A673 (cell line): ENCODE measurements at regions not wholly inside any gene's neighbourhood (a gene's known extent, or its start where the extent isn't known, plus 50 kb on each side); places are given as distances from the start of the nearest gene placed in this dataset.

Source experiments
- BruUV-seq: library from RNA; stranded (reverse); fragments of 400-500 nt; replicated peaks from 2 replicates; lab custom pipeline; 2021; lab: Mats Ljungman, UMichigan
- CTCF ChIA-PET: fragments of 300-600 bp; sonication (Branson Sonifier 250); formaldehyde crosslinking; loops from one replicate; lab custom pipeline; 2022; ENCODE audit warnings: antibody characterized with exemption; lab: Charles Lee
- POLR2A ChIA-PET: fragments of 300-600 bp; sonication (Branson Sonifier 250); formaldehyde crosslinking; loops from one replicate; lab custom pipeline; 2022; ENCODE audit warnings: antibody characterized with exemption; ENCODE audit not compliant: low non-redundant PET; lab: Charles Lee
- DNase-seq: peaks from one replicate; pipeline ENCODE4 v3.0.0-alpha.2; 2015; ENCODE audit warnings: low spot score
- H3K27ac ChIP-seq: fragments of 200-600 bp; sonication (generic); 2 replicates; pipeline ENCODE4 v1.5.1; 2016; ENCODE audit warnings: mixed run types, low read depth, mild to moderate bottlenecking, mixed read lengths, antibody characterized with exemption, low read length; ENCODE audit not compliant: poor library complexity, severe bottlenecking
- H3K27me3 ChIP-seq: fragments of 200-600 bp; sonication (generic); replicated peaks from 2 replicates; pipeline ENCODE4 v1.6.1; 2017; ENCODE audit warnings: mixed run types, low read depth, mild to moderate bottlenecking, mixed read lengths, antibody characterized with exemption, low read length; ENCODE audit not compliant: insufficient read depth, poor library complexity
- H3K36me3 ChIP-seq: fragments of 200-600 bp; sonication (generic); 2 replicates; pipeline ENCODE4 v1.6.1; 2016; ENCODE audit warnings: mixed run types, mild to moderate bottlenecking, mixed read lengths, antibody characterized with exemption, low read length; ENCODE audit not compliant: insufficient read depth, poor library complexity, severe bottlenecking
- H3K4me1 ChIP-seq: fragments of 200-600 bp; sonication (generic); 2 replicates; pipeline ENCODE4 v1.6.1; 2017; ENCODE audit warnings: mixed run types, mild to moderate bottlenecking, mixed read lengths, antibody characterized with exemption, low read length; ENCODE audit not compliant: insufficient read depth, poor library complexity, severe bottlenecking
- H3K4me3 ChIP-seq: fragments of 200-600 bp; sonication (generic); 2 replicates; pipeline ENCODE4 v1.5.1; 2016; ENCODE audit warnings: low read depth, mixed run types, mild to moderate bottlenecking, mixed read lengths, low read length; ENCODE audit not compliant: poor library complexity, severe bottlenecking
- H3K9me3 ChIP-seq: fragments of 200-600 bp; sonication (generic); 2 replicates; pipeline ENCODE4 v1.6.1; 2016; ENCODE audit warnings: mixed run types, low read depth, mild to moderate bottlenecking, mixed read lengths, antibody characterized with exemption, low read length; ENCODE audit not compliant: poor library complexity, severe bottlenecking
- CTCF ChIP-seq: fragments of 300-800, 200-600 bp; sonication (generic); conservative IDR thresholded peaks from 2 replicates; pipeline ENCODE4 v1.5.1; 2017; ENCODE audit warnings: low read depth, mild to moderate bottlenecking, antibody characterized with exemption, low read length, moderate library complexity, mixed read lengths
- EZH2 ChIP-seq: fragments of 200-600 bp; sonication (generic); IDR thresholded peaks from 2 replicates; pipeline ENCODE4 v1.6.1; 2017; ENCODE audit warnings: borderline replicate concordance, low read depth, mild to moderate bottlenecking, mixed read lengths, antibody characterized with exemption, low read length; ENCODE audit not compliant: poor library complexity, severe bottlenecking
- intact Hi-C: fragments of 100-400 bp; cut with micrococcal nuclease; formaldehyde crosslinking; loops from one replicate; pipeline ENCODE4 v1.10.0; 2022; ENCODE audit not compliant: unreplicated experiment

- H3K27ac ChIP-seq, result no peak overlapping the region
- no peaks in the 10 kb centered on the region for H3K27me3 ChIP-seq
- no peaks in the 10 kb centered on the region for H3K9me3 ChIP-seq
- H3K36me3 ChIP-seq, result no peaks in the 10 kb centered on the region
- BruUV-seq, result no TSS peak
- CTCF ChIA-PET, result interaction anchor here (0.6 to 0.7 kb wide), 2 partner anchors 11 to 123 kb away, joined by 3 to 4 read pairs; no protein-coding TSS in a partner anchor
- DNase-seq, result no peak
- TF ChIP-seq EZH2, result no peak
- no peak for TF ChIP-seq CTCF
- POLR2A ChIA-PET, result no interaction called here
- intact Hi-C loops, result no loop called here
- no peak overlapping the region for H3K4me3 ChIP-seq
- H3K4me1 ChIP-seq, result no peaks in the 10 kb centered on the region
Observed at GRCh38 chr2:20120569-20121416, 69.4 kb upstream of the LAPTM4A start.

- no peak for DNase-seq
- H3K4me1 ChIP-seq, result no peaks in the 10 kb centered on the region
- no peak for TF ChIP-seq EZH2
- TF ChIP-seq CTCF, result no peak
- ChIA-PET CTCF (no interaction called here), POLR2A (no interaction called here)
- no TSS peak for BruUV-seq
- intact Hi-C loops, result no loop called here
- no peak overlapping the region for H3K27ac ChIP-seq
- no peak overlapping the region for H3K4me3 ChIP-seq
- no peaks in the 10 kb centered on the region for H3K9me3 ChIP-seq
- no peaks in the 10 kb centered on the region for H3K36me3 ChIP-seq
- no peaks in the 10 kb centered on the region for H3K27me3 ChIP-seq
Observed at GRCh38 chr2:20118051-20118450, 66.6 kb upstream of the LAPTM4A start.

- Histone ChIP-seq H3K4me1 (peaks cover 7% of the 10 kb centered on the region), H3K27ac (no peak overlapping the region), H3K27me3 (no peaks in the 10 kb centered on the region), H3K4me3 (no peak overlapping the region), H3K9me3 (no peaks in the 10 kb centered on the region), H3K36me3 (no peaks in the 10 kb centered on the region)
- ChIA-PET CTCF (interaction anchor here (0.5 kb wide), 1 partner anchor 68 kb away, joined by 3 read pairs; no protein-coding TSS in a partner anchor), POLR2A (no interaction called here)
- BruUV-seq, result no TSS peak
- no peak for DNase-seq
- TF ChIP-seq EZH2, result no peak
- intact Hi-C loops, result no loop called here
Observed at GRCh38 chr2:20115902-20116301, 64.5 kb upstream of the LAPTM4A start.
